GM23248 (cell line): ENCODE measurements at regions not wholly inside any gene's neighbourhood (a gene's known extent, or its start where the extent isn't known, plus 50 kb on each side); places are given as distances from the start of the nearest gene placed in this dataset.

Experiments
- EZH2 ChIP-seq: fragments of 200-600 bp; sonication (generic); IDR thresholded peaks from 2 replicates; pipeline ENCODE4 v1.6.1; 2018; ENCODE audit warnings: antibody characterized with exemption, mild to moderate bottlenecking; ENCODE audit not compliant: insufficient read depth, poor library complexity, severe bottlenecking
- EZH2phosphoT487 ChIP-seq: fragments of 200-600 bp; sonication (generic); IDR thresholded peaks from 2 replicates; pipeline ENCODE4 v1.6.1; 2018; ENCODE audit warnings: antibody characterized with exemption, moderate library complexity, mild to moderate bottlenecking, low read depth; ENCODE audit not compliant: insufficient read depth

DNA sequence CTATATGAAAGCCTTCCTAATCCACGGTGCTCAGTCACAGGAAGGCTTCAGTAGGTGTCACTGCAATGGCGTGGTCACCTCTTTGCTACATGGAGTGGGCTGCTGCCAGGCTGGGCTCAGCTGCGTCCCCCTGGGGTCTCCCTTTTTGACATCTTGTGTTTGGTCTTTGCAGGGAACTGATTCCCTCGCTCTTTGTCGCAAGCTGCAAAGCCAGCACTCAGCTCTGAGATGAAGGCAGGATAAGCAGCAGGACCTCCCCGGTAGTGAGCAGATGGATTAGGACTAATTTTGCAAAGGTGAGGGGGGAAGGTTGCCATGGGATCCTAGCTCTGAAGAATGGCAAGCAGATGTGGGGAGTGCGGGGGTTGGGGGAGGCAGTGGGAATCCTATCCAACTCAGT is 173.9 kb upstream of the ARL4C start:
- TF ChIP-seq EZH2 (no peak), EZH2phosphoT487 (no peak)
